ENCODE measurements at regions not wholly inside any gene's neighbourhood (a gene's known extent, or its start where the extent isn't known, plus 50 kb on each side); places are given as distances from the start of the nearest gene placed in this dataset.
"Not testable (repeated sequence)": the region's sequence is repeated elsewhere in the genome, so short reads cannot be mapped to it uniquely, and the experiment has no call there.

DNA sequence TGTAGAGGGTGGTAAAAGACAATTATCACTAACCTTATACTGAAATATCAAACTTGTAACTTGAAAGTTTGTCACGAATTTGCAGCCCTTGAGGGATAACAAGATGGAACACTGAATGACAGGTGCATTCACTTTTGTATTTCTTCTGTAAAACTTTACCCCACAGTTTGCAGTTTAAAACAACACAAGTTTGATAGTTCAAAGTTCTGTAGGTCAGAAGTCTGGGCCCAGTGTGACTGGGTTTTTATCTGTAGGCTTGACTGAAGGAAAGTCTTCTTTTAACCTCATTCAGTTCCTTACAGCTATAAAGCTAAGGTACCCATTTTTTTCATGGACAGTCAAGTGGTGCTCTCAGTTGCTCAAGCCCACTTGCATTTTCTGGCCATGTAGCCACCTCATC is 257.1 kb upstream of the NRXN1 start:
- H3K27ac ChIP-seq (ENCODE audit: low read depth, low read length), result no peak overlapping the region
- H3K4me3 ChIP-seq (ENCODE audit: low read length), result no peak overlapping the region
- no peaks in the 10 kb centered on the region for H3K9me2 ChIP-seq (replicated peaks; ENCODE audit: control insufficient read depth, low read length)
- H3K9me3 ChIP-seq (ENCODE audit: control insufficient read depth, insufficient read depth, low read length), result no peaks in the 10 kb centered on the region
- H3K4me2 ChIP-seq (ENCODE audit: low read length), result no peak overlapping the region
- no peaks in the 10 kb centered on the region for H3K4me1 ChIP-seq (ENCODE audit: control insufficient read depth, low read length)
- H3K27me3 ChIP-seq (ENCODE audit: control insufficient read depth, low read length), result no peaks in the 10 kb centered on the region
- H3F3A ChIP-seq (ENCODE audit: control insufficient read depth, insufficient read depth), result no peaks in the 10 kb centered on the region
- H4K20me1 ChIP-seq (ENCODE audit: control insufficient read depth, insufficient read depth, low read depth, low read length), result no peaks in the 10 kb centered on the region
- no peaks in the 10 kb centered on the region for H3K79me2 ChIP-seq (ENCODE audit: control insufficient read depth, low read length)
- no peaks in the 10 kb centered on the region for H3K36me3 ChIP-seq (ENCODE audit: control insufficient read depth, low read length)
- TF ChIP-seq EZH2phosphoT487 (IDR thresholded peaks at IDR 0.05; ENCODE audit: borderline replicate concordance, low read length), result no peak
- TF ChIP-seq, protein P1, sequence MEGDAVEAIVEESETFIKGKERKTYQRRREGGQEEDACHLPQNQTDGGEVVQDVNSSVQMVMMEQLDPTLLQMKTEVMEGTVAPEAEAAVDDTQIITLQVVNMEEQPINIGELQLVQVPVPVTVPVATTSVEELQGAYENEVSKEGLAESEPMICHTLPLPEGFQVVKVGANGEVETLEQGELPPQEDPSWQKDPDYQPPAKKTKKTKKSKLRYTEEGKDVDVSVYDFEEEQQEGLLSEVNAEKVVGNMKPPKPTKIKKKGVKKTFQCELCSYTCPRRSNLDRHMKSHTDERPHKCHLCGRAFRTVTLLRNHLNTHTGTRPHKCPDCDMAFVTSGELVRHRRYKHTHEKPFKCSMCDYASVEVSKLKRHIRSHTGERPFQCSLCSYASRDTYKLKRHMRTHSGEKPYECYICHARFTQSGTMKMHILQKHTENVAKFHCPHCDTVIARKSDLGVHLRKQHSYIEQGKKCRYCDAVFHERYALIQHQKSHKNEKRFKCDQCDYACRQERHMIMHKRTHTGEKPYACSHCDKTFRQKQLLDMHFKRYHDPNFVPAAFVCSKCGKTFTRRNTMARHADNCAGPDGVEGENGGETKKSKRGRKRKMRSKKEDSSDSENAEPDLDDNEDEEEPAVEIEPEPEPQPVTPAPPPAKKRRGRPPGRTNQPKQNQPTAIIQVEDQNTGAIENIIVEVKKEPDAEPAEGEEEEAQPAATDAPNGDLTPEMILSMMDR (IDR thresholded peaks at IDR 0.05; ENCODE audit: low read depth, low read length, poor library complexity, severe bottlenecking), result no peak

DNA sequence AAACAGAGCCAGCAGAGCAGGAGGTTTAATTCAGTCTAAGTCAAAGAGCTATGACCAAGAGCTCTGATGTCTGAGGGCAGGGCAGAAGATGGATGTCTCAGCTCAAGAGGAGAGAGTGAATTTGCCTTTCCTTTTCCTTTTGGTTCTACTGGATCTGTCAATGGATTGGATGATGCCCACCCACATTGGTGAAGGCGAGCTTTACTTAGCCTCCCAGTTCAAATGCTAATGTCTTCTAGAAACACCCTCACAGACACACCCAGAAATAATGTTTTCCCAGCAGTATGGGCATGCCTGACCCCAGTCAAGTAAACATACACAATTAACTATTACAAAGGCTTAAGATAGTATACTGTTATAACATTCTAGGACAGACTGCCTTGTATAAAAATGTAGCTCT is 236.3 kb upstream of the NRXN1 start:
- Histone ChIP-seq H3F3A (ENCODE audit: control insufficient read depth, insufficient read depth) (no peaks in the 10 kb centered on the region), H3K79me2 (ENCODE audit: control insufficient read depth, low read length) (no peaks in the 10 kb centered on the region), H3K4me3 (ENCODE audit: low read length) (no peak overlapping the region), H3K9me2 (replicated peaks; ENCODE audit: control insufficient read depth, low read length) (no peaks in the 10 kb centered on the region), H3K27ac (ENCODE audit: low read depth, low read length) (no peak overlapping the region), H3K27me3 (ENCODE audit: control insufficient read depth, low read length) (no peaks in the 10 kb centered on the region), H4K20me1 (ENCODE audit: control insufficient read depth, insufficient read depth, low read depth, low read length) (no peaks in the 10 kb centered on the region), H3K36me3 (ENCODE audit: control insufficient read depth, low read length) (no peaks in the 10 kb centered on the region), H3K4me2 (ENCODE audit: low read length) (no peak overlapping the region), H3K9me3 (ENCODE audit: control insufficient read depth, insufficient read depth, low read length) (no peaks in the 10 kb centered on the region), H3K4me1 (ENCODE audit: control insufficient read depth, low read length) (no peaks in the 10 kb centered on the region)
- TF ChIP-seq, protein P1 (IDR thresholded peaks at IDR 0.05; ENCODE audit: low read depth, low read length, poor library complexity, severe bottlenecking), result no peak
- no peak for TF ChIP-seq EZH2phosphoT487 (IDR thresholded peaks at IDR 0.05; ENCODE audit: borderline replicate concordance, low read length)

DNA sequence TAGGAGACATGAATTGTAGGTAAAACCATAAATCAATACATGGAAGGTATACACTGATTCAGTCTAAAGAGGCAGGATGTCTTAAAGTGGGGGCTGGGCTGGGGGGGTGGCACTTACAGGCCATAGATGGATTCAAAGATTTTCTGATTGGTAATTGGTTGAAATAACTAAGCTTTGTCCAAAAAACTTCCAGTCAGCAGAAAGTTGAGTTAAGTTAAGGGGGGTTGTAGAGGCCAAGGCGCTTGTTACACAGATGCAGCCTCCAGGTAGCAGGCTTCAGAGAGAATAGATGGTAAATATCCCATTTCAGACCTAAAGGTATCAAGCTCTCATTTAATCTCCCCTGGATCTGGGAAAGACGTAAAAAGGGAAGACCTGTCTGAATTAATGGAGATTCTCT is 233.6 kb upstream of the NRXN1 start:
- H3K27me3 ChIP-seq (ENCODE audit: control insufficient read depth, low read length), result no peaks in the 10 kb centered on the region
- H3K79me2 ChIP-seq (ENCODE audit: control insufficient read depth, low read length), result no peaks in the 10 kb centered on the region
- no peak for TF ChIP-seq EZH2phosphoT487 (IDR thresholded peaks at IDR 0.05; ENCODE audit: borderline replicate concordance, low read length)
- TF ChIP-seq, protein P1 (IDR thresholded peaks at IDR 0.05; ENCODE audit: low read depth, low read length, poor library complexity, severe bottlenecking), result no peak
- H3K4me2 ChIP-seq (ENCODE audit: low read length), result no peak overlapping the region
- H4K20me1 ChIP-seq (ENCODE audit: control insufficient read depth, insufficient read depth, low read depth, low read length), result no peaks in the 10 kb centered on the region
- H3K4me3 ChIP-seq (ENCODE audit: low read length), result no peak overlapping the region
- no peaks in the 10 kb centered on the region for H3F3A ChIP-seq (ENCODE audit: control insufficient read depth, insufficient read depth)
- no peaks in the 10 kb centered on the region for H3K4me1 ChIP-seq (ENCODE audit: control insufficient read depth, low read length)
- no peaks in the 10 kb centered on the region for H3K36me3 ChIP-seq (ENCODE audit: control insufficient read depth, low read length)
- H3K27ac ChIP-seq (ENCODE audit: low read depth, low read length), result no peak overlapping the region
- no peaks in the 10 kb centered on the region for H3K9me3 ChIP-seq (ENCODE audit: control insufficient read depth, insufficient read depth, low read length)
- no peaks in the 10 kb centered on the region for H3K9me2 ChIP-seq (replicated peaks; ENCODE audit: control insufficient read depth, low read length)

DNA sequence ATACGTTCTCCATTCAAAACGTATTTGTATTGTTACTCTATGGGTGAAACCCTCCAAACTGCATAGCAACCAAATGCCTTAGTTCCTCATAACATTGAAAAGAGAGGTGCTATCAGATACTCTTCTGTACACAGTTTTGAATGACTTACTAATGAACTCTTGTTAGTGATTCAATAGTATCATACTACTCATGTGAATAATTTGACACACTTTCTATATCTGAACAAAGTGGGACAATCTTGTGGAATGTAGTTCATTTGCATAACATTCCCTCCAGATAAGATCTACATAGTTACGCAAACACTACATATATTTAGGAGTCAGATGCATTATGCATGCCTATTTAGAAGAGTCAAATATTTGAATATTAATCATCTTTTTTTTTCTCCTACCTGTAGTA is 232.0 kb upstream of the NRXN1 start:
- TF ChIP-seq EZH2phosphoT487 (IDR thresholded peaks at IDR 0.05; ENCODE audit: borderline replicate concordance, low read length), result no peak
- Histone ChIP-seq H3K36me3 (ENCODE audit: control insufficient read depth, low read length) (no peaks in the 10 kb centered on the region), H3K9me2 (replicated peaks; ENCODE audit: control insufficient read depth, low read length) (no peaks in the 10 kb centered on the region), H3K27me3 (ENCODE audit: control insufficient read depth, low read length) (no peaks in the 10 kb centered on the region), H3K4me3 (ENCODE audit: low read length) (no peak overlapping the region), H3K9me3 (ENCODE audit: control insufficient read depth, insufficient read depth, low read length) (no peaks in the 10 kb centered on the region), H3K79me2 (ENCODE audit: control insufficient read depth, low read length) (no peaks in the 10 kb centered on the region), H3F3A (ENCODE audit: control insufficient read depth, insufficient read depth) (no peaks in the 10 kb centered on the region), H3K4me1 (ENCODE audit: control insufficient read depth, low read length) (no peaks in the 10 kb centered on the region), H3K27ac (ENCODE audit: low read depth, low read length) (no peak overlapping the region), H4K20me1 (ENCODE audit: control insufficient read depth, insufficient read depth, low read depth, low read length) (no peaks in the 10 kb centered on the region), H3K4me2 (ENCODE audit: low read length) (no peak overlapping the region)

DNA sequence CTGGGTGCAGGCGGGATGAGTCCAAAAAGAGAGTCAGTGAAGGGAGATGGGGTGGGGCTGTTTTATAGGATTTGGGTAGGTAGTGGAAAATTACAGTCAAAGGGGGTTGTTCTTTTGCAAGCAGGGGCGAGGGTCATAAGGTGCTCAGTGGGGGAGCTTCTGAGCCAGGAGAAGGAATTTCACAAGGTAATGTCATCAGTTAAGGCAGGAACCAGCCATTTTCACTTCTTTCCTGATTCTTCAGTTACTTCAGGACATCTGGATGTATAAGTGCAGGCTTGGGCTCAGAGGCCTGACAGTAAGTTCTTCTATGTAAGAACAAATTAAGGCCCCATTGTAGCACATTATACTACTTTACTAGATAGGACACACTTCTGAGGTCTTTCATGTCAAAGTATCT is 231.2 kb upstream of the NRXN1 start:
- H3K4me2 ChIP-seq (ENCODE audit: low read length); H3K27ac ChIP-seq (ENCODE audit: low read depth, low read length): not testable (repeated sequence)

More for the DNA sequence above, 231.2 kb upstream of the NRXN1 start:
- H3K4me3 ChIP-seq (ENCODE audit: low read length); H3K4me1 ChIP-seq (ENCODE audit: control insufficient read depth, low read length); H3K9me2 ChIP-seq (replicated peaks; ENCODE audit: control insufficient read depth, low read length); H3F3A ChIP-seq (ENCODE audit: control insufficient read depth, insufficient read depth); H3K36me3 ChIP-seq (ENCODE audit: control insufficient read depth, low read length); H3K79me2 ChIP-seq (ENCODE audit: control insufficient read depth, low read length); H4K20me1 ChIP-seq (ENCODE audit: control insufficient read depth, insufficient read depth, low read depth, low read length); H3K27me3 ChIP-seq (ENCODE audit: control insufficient read depth, low read length); H3K9me3 ChIP-seq (ENCODE audit: control insufficient read depth, insufficient read depth, low read length): not testable (repeated sequence)

Data from DOHH2 (cell line).